ENCODE measurements at regions not wholly inside any gene's neighbourhood (a gene's known extent, or its start where the extent isn't known, plus 50 kb on each side); places are given as distances from the start of the nearest gene placed in this dataset.

- TF ChIP-seq CTCF (IDR thresholded peaks at IDR 0.05), result no peak
- peak; percentile 31 for TF ChIP-seq POLR2A (IDR thresholded peaks at IDR 0.05)
These were observed 162.2 kb upstream of the RAB4A start for GRCh38 chr1:229108598-229109201.

All from right lobe of liver (tissue), 4 donors.